ENCODE measurements at regions not wholly inside any gene's neighbourhood (a gene's known extent, or its start where the extent isn't known, plus 50 kb on each side); places are given as distances from the start of the nearest gene placed in this dataset.
"Not testable (repeated sequence)": the region's sequence is repeated elsewhere in the genome, so short reads cannot be mapped to it uniquely, and the experiment has no call there.

DNA sequence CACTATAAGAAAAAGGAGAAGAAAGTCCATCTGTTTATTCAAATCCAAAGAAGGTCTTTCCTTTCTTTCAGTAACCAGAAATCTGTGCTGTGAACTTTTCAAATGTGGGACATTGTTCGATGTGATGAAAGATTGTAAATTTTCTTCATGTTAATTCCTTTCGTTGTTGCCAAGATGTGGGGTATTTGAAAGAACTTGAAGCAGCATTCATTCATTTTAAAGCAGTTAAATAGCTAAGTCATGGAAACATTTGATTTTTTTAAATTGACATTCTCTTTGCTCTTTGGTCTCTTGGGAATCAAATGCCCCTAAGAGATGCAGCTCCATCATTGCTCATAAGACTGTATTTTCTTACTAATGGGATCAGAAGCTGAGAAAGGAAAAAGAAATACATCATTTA lies 93.7 kb upstream of the EHBP1 start:
- H3K56ac ChIP-seq (ENCODE audit: extremely low read depth, insufficient read depth, low read length): no peak overlapping the region
- in situ Hi-C loops (cut with MboI; ENCODE audit: low sequenced_read_pairs) (no loop called here), intact Hi-C loops (cut with micrococcal nuclease) (no loop called here), dilution Hi-C loops (cut with HindIII; ENCODE audit: low sequenced_read_pairs, unreplicated experiment) (no loop called here)
- no peak overlapping the region for H4K5ac ChIP-seq (ENCODE audit: low read depth, low read length)
- H3K4me3 ChIP-seq (ENCODE audit: insufficient read depth, low read depth, low read length): no peak overlapping the region
- DNase-seq (no peak), ATAC-seq (ENCODE audit: low read depth) (no peak)
- no peak overlapping the region for H2AK5ac ChIP-seq (ENCODE audit: low read depth, low read length)
- H3K27me3 ChIP-seq (ENCODE audit: control insufficient read depth, insufficient read depth, low read length): no peaks in the 10 kb centered on the region
- BruUV-seq (replicated peaks): no TSS peak
- H4K20me1 ChIP-seq (ENCODE audit: insufficient read depth, low read length): no peaks in the 10 kb centered on the region
- no peak overlapping the region for H2AK9ac ChIP-seq (replicated peaks; ENCODE audit: low read depth, low read length, poor library complexity)
- no peak overlapping the region for H3K18ac ChIP-seq (ENCODE audit: low read depth, low read length)
- H4K91ac ChIP-seq (ENCODE audit: insufficient read depth, low read depth, low read length): no peak overlapping the region
- H3K23ac ChIP-seq (ENCODE audit: low read depth, low read length): no peak overlapping the region
- no CpG with 5 or more reads among the region's 2 CpGs for WGBS, 2 experiments (ENCODE audit: extremely low coverage in 2 of 2, insufficient read length in 1 of 2)
- no peak overlapping the region for H4K8ac ChIP-seq (ENCODE audit: low read depth in 2 of 2, low read length in 2 of 2)
- H2BK5ac ChIP-seq (ENCODE audit: low read depth, low read length, poor library complexity, severe bottlenecking): no peak overlapping the region
- H3K4ac ChIP-seq (ENCODE audit: low read depth, low read length): no peak overlapping the region
- no peak overlapping the region for H2BK20ac ChIP-seq (ENCODE audit: low read depth, low read length)
- H3K4me2 ChIP-seq (ENCODE audit: low read depth, low read length): no peak overlapping the region
- H3K4me1 ChIP-seq (ENCODE audit: control insufficient read depth, insufficient read depth, low read length): no peaks in the 10 kb centered on the region
- ChIA-PET POLR2A (ENCODE audit: unreplicated experiment) (no interaction called here), CTCF (no interaction called here)
- no peaks in the 10 kb centered on the region for H3K9me1 ChIP-seq (ENCODE audit: insufficient read depth, low read length)
- no peak overlapping the region for H3K27ac ChIP-seq (ENCODE audit: insufficient read depth, low read length)
- H2BK120ac ChIP-seq (ENCODE audit: low read depth, low read length): no peak overlapping the region
- no peaks in the 10 kb centered on the region for H3K36me3 ChIP-seq (ENCODE audit: control insufficient read depth, insufficient read depth, low read length)
- no peak overlapping the region for H3K9ac ChIP-seq (ENCODE audit: low read depth, low read length)
- no peaks in the 10 kb centered on the region for H3K79me1 ChIP-seq (ENCODE audit: low read depth in 1 of 2, low read length in 2 of 2)
- no peak overlapping the region for H3K14ac ChIP-seq (replicated peaks; ENCODE audit: low read depth, low read length)
- no peak overlapping the region for H2BK15ac ChIP-seq (ENCODE audit: low read depth, low read length)
- no peak overlapping the region for H2AFZ ChIP-seq (replicated peaks; ENCODE audit: low read length, poor library complexity)
- no peak for TF ChIP-seq RFX5 (IDR thresholded peaks at IDR 0.05; ENCODE audit: low read depth, low read length)
- TF ChIP-seq, protein P1, sequence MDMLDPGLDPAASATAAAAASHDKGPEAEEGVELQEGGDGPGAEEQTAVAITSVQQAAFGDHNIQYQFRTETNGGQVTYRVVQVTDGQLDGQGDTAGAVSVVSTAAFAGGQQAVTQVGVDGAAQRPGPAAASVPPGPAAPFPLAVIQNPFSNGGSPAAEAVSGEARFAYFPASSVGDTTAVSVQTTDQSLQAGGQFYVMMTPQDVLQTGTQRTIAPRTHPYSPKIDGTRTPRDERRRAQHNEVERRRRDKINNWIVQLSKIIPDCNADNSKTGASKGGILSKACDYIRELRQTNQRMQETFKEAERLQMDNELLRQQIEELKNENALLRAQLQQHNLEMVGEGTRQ (IDR thresholded peaks at IDR 0.05; ENCODE audit: low read depth, low read length): no peak
- no peaks in the 10 kb centered on the region for H3K9me3 ChIP-seq (ENCODE audit: control insufficient read depth, insufficient read depth, low read length)

DNA sequence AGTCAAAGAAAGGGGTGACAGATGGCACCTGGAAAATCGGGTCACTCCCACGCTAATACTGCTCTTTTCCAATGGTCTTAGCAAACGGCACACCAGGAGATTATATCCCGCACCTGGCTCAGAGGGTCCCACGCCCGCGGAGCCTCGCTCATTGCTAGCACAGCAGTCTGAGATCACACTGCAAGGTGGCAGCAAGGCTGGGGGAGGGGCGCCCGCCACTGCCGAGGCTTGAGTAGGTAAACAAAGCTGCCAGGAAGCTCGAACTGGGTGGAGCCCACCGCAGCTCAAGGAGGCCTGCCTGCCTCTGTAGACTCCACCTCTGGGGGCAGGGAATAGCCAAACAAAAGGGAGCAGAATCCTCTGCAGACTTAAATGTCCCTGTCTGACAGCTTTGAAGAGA lies 99.5 kb upstream of the TMEM17 start:
- CTCF ChIA-PET; H2AFZ ChIP-seq (replicated peaks; ENCODE audit: low read length, poor library complexity); H3K79me1 ChIP-seq (ENCODE audit: low read depth in 1 of 2, low read length in 2 of 2); H2BK20ac ChIP-seq (ENCODE audit: low read depth, low read length); H3K36me3 ChIP-seq (ENCODE audit: control insufficient read depth, insufficient read depth, low read length); H3K9me1 ChIP-seq (ENCODE audit: insufficient read depth, low read length); H3K56ac ChIP-seq (ENCODE audit: extremely low read depth, insufficient read depth, low read length); H4K8ac ChIP-seq (ENCODE audit: low read depth in 2 of 2, low read length in 2 of 2); H3K4me2 ChIP-seq (ENCODE audit: low read depth, low read length); H4K20me1 ChIP-seq (ENCODE audit: insufficient read depth, low read length); H3K4me1 ChIP-seq (ENCODE audit: control insufficient read depth, insufficient read depth, low read length); H3K9ac ChIP-seq (ENCODE audit: low read depth, low read length); DNase-seq; H2AK9ac ChIP-seq (replicated peaks; ENCODE audit: low read depth, low read length, poor library complexity); H3K4ac ChIP-seq (ENCODE audit: low read depth, low read length); H3K27me3 ChIP-seq (ENCODE audit: control insufficient read depth, insufficient read depth, low read length); H2AK5ac ChIP-seq (ENCODE audit: low read depth, low read length); H3K14ac ChIP-seq (replicated peaks; ENCODE audit: low read depth, low read length); H3K9me3 ChIP-seq (ENCODE audit: control insufficient read depth, insufficient read depth, low read length); H4K5ac ChIP-seq (ENCODE audit: low read depth, low read length); dilution Hi-C loops (cut with HindIII; ENCODE audit: low sequenced_read_pairs, unreplicated experiment); in situ Hi-C loops (cut with MboI; ENCODE audit: low sequenced_read_pairs); H2BK120ac ChIP-seq (ENCODE audit: low read depth, low read length); H3K18ac ChIP-seq (ENCODE audit: low read depth, low read length); intact Hi-C loops (cut with micrococcal nuclease); ATAC-seq (ENCODE audit: low read depth); POLR2A ChIA-PET (ENCODE audit: unreplicated experiment); H3K4me3 ChIP-seq (ENCODE audit: insufficient read depth, low read depth, low read length); H4K91ac ChIP-seq (ENCODE audit: insufficient read depth, low read depth, low read length); BruUV-seq (replicated peaks); H3K23ac ChIP-seq (ENCODE audit: low read depth, low read length); H3K27ac ChIP-seq (ENCODE audit: insufficient read depth, low read length); H2BK15ac ChIP-seq (ENCODE audit: low read depth, low read length); H2BK5ac ChIP-seq (ENCODE audit: low read depth, low read length, poor library complexity, severe bottlenecking): not testable (repeated sequence)
- 96% methylated on average over 4 of the region's 13 CpGs; no CpG with 5 or more reads in 1 of the 2 experiments for WGBS, 2 experiments (ENCODE audit: extremely low coverage in 2 of 2, insufficient read length in 1 of 2)

Data from IMR-90 (cell line).